Hippocampal formation (tissue), 2 donors: ENCODE measurements at regions not wholly inside any gene's neighbourhood (a gene's known extent, or its start where the extent isn't known, plus 50 kb on each side); places are given as distances from the start of the nearest gene placed in this dataset.
"Not testable (repeated sequence)": the region's sequence is repeated elsewhere in the genome, so short reads cannot be mapped to it uniquely, and the experiment has no call there.

Experiments used
- DNase-seq, 2 donors: peaks; one replicate each; lab custom pipeline; 2025; lab: John Stamatoyannopoulos, UW

GRCh38 chr15:35209838-35210237 is 124.7 kb upstream of the NANOGP8 start:
- DNase-seq, result no peak

- no peak for DNase-seq
Observed at GRCh38 chr15:35208353-35208752, 123.3 kb upstream of the NANOGP8 start.

GRCh38 chr15:35206060-35206675 is 121.1 kb upstream of the NANOGP8 start:
- no peak for DNase-seq

GRCh38 chr15:35198197-35198596 is 113.1 kb upstream of the NANOGP8 start:
- no peak for DNase-seq

- DNase-seq, result no peak
Observed at GRCh38 chr15:35197754-35198153, 112.7 kb upstream of the NANOGP8 start.

GRCh38 chr15:35197306-35197705 is 112.2 kb upstream of the NANOGP8 start:
- no peak for DNase-seq

GRCh38 chr15:35196273-35196672 is 111.2 kb upstream of the NANOGP8 start:
- DNase-seq, result no peak

- no peak for DNase-seq
Observed at GRCh38 chr15:35195649-35196048, 110.6 kb upstream of the NANOGP8 start.

- no peak for DNase-seq
Observed at GRCh38 chr15:35195031-35195430, 109.9 kb upstream of the NANOGP8 start.

GRCh38 chr15:35194296-35194695 is 109.2 kb upstream of the NANOGP8 start:
- no peak for DNase-seq

GRCh38 chr15:35191783-35192182 is 106.7 kb upstream of the NANOGP8 start:
- DNase-seq, result no peak

- no peak for DNase-seq
Observed at GRCh38 chr15:35186346-35186745, 101.3 kb upstream of the NANOGP8 start.

GRCh38 chr15:35184646-35185045 is 99.6 kb upstream of the NANOGP8 start:
- DNase-seq, result no peak

- DNase-seq, result no peak
Observed at GRCh38 chr15:35182841-35183479, 97.9 kb upstream of the NANOGP8 start.

GRCh38 chr15:35181538-35181937 is 96.4 kb upstream of the NANOGP8 start:
- DNase-seq, result no peak

GRCh38 chr15:35179739-35180138 is 94.6 kb upstream of the NANOGP8 start:
- no peak for DNase-seq

GRCh38 chr15:35178186-35178585 is 93.1 kb upstream of the NANOGP8 start:
- DNase-seq, result not testable (repeated sequence)

GRCh38 chr15:35174948-35175347 is 89.9 kb upstream of the NANOGP8 start:
- no peak for DNase-seq

- DNase-seq, result no peak
Observed at GRCh38 chr15:35173444-35174118, 88.5 kb upstream of the NANOGP8 start.

GRCh38 chr15:35170207-35170606 is 85.1 kb upstream of the NANOGP8 start:
- DNase-seq, result no peak

- no peak for DNase-seq
Observed at GRCh38 chr15:35168464-35168863, 83.4 kb upstream of the NANOGP8 start.

GRCh38 chr15:35167675-35168074 is 82.6 kb upstream of the NANOGP8 start:
- DNase-seq, result no peak

GRCh38 chr15:35166730-35167359 is 81.8 kb upstream of the NANOGP8 start:
- no peak for DNase-seq
